ENCODE measurements at regions not wholly inside any gene's neighbourhood (a gene's known extent, or its start where the extent isn't known, plus 50 kb on each side); places are given as distances from the start of the nearest gene placed in this dataset.

DNA sequence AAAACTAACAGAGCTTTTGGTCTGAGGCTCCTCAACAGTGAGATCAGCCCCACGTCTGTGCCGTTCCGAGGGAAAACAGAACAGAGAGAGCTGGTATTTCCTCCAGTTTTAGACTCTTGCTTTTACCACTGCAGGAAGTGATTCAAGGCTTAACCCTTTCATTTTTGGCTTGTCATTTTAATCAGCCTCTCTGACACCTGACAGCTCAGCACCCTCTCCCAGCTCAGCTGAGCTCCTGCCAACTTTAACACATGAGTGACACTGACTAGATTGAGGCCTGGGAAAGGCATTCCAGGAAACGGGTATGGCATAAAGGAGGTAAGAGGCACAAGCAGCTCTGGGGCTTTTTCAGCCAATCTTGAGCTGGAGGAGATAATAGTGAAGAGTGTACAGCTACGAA is 239.4 kb upstream of the SKOR2 start:
- TF ChIP-seq, protein P1, sequence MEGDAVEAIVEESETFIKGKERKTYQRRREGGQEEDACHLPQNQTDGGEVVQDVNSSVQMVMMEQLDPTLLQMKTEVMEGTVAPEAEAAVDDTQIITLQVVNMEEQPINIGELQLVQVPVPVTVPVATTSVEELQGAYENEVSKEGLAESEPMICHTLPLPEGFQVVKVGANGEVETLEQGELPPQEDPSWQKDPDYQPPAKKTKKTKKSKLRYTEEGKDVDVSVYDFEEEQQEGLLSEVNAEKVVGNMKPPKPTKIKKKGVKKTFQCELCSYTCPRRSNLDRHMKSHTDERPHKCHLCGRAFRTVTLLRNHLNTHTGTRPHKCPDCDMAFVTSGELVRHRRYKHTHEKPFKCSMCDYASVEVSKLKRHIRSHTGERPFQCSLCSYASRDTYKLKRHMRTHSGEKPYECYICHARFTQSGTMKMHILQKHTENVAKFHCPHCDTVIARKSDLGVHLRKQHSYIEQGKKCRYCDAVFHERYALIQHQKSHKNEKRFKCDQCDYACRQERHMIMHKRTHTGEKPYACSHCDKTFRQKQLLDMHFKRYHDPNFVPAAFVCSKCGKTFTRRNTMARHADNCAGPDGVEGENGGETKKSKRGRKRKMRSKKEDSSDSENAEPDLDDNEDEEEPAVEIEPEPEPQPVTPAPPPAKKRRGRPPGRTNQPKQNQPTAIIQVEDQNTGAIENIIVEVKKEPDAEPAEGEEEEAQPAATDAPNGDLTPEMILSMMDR (IDR thresholded peaks at IDR 0.05; ENCODE audit: poor library complexity), result no peak
- no peak for TF ChIP-seq EZH2phosphoT487 (IDR thresholded peaks at IDR 0.05; ENCODE audit: low read depth, severe bottlenecking, unreplicated experiment)
- no peak for TF ChIP-seq EZH2 (IDR thresholded peaks at IDR 0.05; ENCODE audit: borderline replicate concordance)

All from hepatocyte (in vitro differentiated cells).